Embryonic facial prominence (tissue), 1 donor: ENCODE measurements at regions not wholly inside any gene's neighbourhood (a gene's known extent, or its start where the extent isn't known, plus 50 kb on each side); places are given as distances from the start of the nearest gene placed in this dataset.

Experiments used
- DNase-seq: peaks from one replicate; pipeline ENCODE4 v3.0.0-alpha.2; 2016; ENCODE audit errors: extremely low spot score

GRCh38 chr6:6886171-6886885 lies 221.4 kb upstream of the RREB1 start:
- no peak for DNase-seq

GRCh38 chr6:6886886-6887285 lies 220.9 kb upstream of the RREB1 start:
- no peak for DNase-seq

- no peak for DNase-seq
Observed at GRCh38 chr6:6889601-6890000, 218.2 kb upstream of the RREB1 start.

- no peak for DNase-seq
Observed at GRCh38 chr6:6890400-6890858, 217.3 kb upstream of the RREB1 start.

- no peak for DNase-seq
Observed at GRCh38 chr6:6891125-6891721, 216.5 kb upstream of the RREB1 start.

GRCh38 chr6:6891949-6892461 lies 215.8 kb upstream of the RREB1 start:
- DNase-seq = no peak

- no peak for DNase-seq
Observed at GRCh38 chr6:6892744-6893583, 214.8 kb upstream of the RREB1 start.

GRCh38 chr6:6893701-6894100 lies 214.1 kb upstream of the RREB1 start:
- DNase-seq = no peak

- DNase-seq = no peak
Observed at GRCh38 chr6:6895929-6896328, 211.8 kb upstream of the RREB1 start.

GRCh38 chr6:6897140-6897539 lies 210.6 kb upstream of the RREB1 start:
- no peak for DNase-seq

GRCh38 chr6:6900569-6901204 lies 207.1 kb upstream of the RREB1 start:
- DNase-seq = no peak

GRCh38 chr6:6901205-6901719 lies 206.5 kb upstream of the RREB1 start:
- no peak for DNase-seq

- no peak for DNase-seq
Observed at GRCh38 chr6:6901945-6902344, 205.8 kb upstream of the RREB1 start.

- DNase-seq = no peak
Observed at GRCh38 chr6:6905961-6906518, 201.7 kb upstream of the RREB1 start.

- DNase-seq = no peak
Observed at GRCh38 chr6:6906570-6907213, 201.1 kb upstream of the RREB1 start.

- no peak for DNase-seq
Observed at GRCh38 chr6:6907286-6907685, 200.5 kb upstream of the RREB1 start.

- DNase-seq = no peak
Observed at GRCh38 chr6:6908121-6908520, 199.6 kb upstream of the RREB1 start.

GRCh38 chr6:6909111-6909510 lies 198.7 kb upstream of the RREB1 start:
- no peak for DNase-seq

GRCh38 chr6:6910734-6911295 lies 196.9 kb upstream of the RREB1 start:
- DNase-seq = no peak

- no peak for DNase-seq
Observed at GRCh38 chr6:6911391-6911790, 196.4 kb upstream of the RREB1 start.
